ENCODE measurements at regions not wholly inside any gene's neighbourhood (a gene's known extent, or its start where the extent isn't known, plus 50 kb on each side); places are given as distances from the start of the nearest gene placed in this dataset.

DNA sequence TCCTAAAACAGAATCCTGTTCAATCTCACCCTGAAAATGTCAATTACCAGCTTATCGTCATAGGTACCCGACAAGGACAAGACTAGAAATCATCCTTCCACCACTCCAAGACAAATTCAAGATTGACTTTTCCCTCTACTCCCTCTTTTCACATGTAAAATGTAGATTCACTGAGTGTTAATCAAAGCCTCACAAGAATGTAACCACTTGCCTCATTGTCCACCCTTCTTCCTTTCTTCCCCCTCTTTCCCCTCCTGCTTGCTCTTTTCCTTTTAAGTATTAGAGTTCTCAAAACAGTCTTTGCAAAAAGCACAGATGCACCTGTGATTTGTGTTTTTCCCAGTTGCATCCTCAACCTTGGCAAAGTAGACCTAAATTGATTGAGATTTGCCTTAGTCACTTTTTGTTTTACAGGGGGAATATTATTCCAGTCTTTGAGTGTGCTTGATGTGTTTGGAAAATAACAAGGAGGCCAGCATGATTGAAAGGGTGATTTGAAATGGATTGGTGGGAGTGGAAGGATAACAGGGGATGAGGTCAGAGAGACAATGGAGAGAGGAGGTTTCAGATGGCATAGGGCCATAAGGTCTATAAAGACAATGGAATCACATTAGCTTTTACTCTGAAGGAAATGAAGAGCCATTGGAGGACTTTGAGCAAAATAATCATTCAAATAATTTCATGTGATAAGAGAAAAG lies 231.3 kb upstream of the TYRP1 start:
- no peak for DNase-seq

DNA sequence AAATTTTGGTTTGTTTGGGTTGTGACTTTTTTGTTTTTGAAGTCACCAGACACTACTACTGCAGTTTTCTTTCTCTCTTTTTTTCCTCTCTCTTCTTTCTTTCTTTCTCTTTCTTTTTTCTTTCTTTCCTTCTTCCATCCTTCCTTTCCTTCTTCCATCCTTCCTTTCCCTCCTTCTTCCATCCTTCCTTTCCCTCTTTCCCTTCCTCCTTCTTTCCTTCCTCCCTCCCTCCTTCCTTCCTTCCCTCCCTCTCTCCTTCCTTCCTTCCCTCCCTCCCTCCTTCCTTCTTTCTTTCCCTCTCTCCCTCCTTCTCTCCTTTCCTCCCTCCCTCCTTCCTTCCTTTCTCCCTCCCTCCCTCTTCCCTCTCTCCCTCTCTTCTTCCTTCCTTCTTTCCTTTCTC lies 230.3 kb upstream of the TYRP1 start:
- no peak for DNase-seq

DNA sequence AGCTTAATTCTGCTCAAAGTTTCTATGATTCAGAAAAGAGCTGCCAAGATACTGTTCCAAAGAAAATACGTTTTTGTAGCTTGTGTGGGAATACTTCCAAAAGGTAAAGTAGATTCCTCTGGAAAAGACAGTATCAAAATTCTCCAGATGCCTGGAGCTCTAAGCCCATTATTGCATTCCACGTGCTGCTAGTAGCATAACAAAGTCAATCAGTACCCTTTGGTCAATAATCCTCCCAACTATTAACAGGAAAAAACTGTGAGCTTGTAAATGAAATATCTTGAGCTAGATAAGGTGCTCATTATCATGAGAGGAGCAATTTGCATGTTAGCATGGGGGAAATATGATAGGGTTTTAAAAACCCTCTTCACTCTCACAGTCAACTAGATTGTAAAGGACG lies 229.5 kb upstream of the TYRP1 start:
- DNase-seq: no peak

DNA sequence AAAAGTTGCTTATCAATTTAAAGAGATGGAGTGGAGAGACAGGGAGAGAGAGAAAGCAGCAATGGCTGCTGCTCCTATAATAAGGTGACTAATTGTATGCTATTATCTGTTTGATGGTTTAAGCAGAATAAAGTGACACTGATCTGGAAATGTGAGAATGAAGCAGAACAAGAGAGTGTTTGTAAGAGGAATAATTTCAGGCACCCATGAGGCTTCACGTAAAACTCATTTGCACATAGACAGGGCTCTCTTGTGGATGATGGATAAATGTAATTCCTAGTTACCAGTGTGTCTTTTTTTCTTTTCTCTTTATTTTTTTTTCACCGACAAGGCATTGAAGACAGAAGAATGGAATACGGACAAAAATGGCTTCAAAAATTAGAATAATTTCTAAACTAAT lies 228.8 kb upstream of the TYRP1 start:
- DNase-seq: no peak

DNA sequence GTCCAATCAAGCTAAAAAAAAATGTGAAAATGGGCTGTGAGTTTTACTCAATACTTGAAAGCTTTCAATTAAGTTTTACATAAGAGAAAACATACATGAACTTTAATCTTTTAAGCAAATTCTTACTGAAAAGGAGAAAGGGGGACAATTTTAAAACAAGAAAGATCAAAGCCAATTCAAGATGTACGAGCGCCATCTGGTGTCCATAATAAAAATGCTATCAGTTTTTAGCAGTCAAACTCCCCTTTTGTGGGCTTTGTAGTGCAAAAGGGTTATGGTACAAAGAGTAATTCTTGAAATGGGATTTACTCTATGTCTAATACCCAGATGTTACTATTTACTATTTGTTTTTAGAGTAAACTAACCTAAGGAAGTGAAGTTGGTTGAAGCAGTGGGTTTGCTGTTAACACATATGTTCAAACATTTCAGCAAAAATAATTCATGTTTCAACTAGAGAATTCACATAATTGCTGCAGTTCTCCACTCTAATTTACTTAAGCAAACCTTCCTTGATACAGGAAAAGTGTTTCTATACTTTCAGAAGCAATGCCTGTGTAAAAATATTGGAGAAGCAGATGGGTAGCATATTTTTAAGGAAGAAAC lies 228.2 kb upstream of the TYRP1 start:
- no peak for DNase-seq

DNA sequence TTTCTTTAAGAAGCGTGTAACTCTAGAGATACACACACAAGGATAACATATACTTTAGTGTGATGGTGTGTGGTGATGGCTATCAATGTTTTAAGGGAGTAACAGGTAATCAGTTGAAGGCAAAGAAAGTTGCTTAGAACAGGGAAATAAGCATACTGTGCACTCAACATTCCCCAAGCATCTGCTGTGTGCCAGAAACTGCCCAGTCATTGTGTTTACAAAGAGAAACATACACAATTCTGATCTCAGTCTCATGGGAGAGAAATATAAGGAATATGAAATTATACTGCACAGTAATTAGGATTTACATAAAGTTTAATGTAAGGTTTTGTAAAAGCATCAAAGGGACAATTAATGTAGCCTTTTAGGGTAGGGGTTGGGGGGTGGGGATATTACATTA lies 224.1 kb upstream of the TYRP1 start:
- DNase-seq: no peak

GRCh38 chr9:12494411-12494810 lies 198.8 kb upstream of the TYRP1 start:
- DNase-seq: no peak

DNA sequence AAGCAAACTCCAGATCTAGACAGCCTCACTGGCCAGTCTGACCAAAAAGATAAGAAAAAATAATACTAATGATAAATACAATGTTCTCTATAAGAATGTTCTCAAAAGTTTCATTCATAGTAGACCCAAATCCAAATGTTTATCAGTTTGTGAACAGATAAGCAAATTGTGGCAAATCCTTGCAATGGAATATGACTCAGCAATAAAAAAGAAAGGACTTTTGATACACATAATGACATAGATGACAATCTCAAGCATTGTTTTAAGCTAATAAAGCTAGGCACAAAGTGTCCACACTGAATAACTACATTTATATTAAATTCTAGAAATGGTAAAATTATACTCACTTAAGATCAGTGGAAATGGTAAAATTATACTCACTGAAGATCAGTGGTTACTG lies 195.4 kb upstream of the TYRP1 start:
- DNase-seq: no peak

DNA sequence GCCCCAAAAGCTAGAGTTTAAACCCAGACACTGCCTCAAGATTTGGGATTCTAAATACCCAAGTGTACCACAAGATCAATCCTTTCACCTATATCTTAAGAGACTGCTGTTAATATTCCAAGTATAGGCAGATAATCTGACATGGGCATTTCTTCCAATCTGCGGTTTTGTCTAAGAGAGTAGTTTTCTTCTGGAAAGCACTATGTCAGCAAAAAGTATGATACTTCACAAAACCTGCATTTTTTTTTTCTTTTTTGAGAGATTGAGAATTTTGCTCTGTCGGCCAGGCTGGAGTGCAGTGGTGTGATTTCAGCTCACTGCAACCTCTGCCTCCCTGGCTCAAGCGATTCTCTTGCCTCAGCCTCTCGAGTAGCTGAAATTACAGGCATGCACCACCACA lies 190.7 kb upstream of the TYRP1 start:
- DNase-seq: no peak

DNA sequence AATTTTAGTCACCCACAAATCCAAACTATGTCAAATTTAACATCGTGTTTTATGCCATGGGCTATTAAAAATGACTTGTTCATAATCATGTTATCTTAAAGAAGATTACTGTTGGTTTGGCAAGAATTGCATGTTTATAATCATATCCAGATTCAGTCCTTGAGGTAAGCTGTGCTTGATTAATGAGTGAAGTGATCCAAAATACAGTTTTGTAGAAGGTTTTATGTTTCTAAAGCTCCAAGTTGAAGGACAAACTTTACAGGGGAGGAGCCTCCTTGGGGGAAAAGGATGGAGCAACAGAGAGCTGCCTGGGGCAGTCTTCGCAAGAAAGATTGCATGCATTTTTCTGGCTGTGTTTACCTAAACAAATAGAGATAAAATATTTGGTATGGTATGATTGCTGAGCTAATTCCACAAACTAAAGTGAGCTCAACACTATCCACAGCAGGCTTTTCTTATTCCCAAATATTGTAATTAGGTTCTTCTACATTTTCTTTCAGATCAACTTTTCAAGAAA lies 189.5 kb upstream of the TYRP1 start:
- DNase-seq: no peak

DNA sequence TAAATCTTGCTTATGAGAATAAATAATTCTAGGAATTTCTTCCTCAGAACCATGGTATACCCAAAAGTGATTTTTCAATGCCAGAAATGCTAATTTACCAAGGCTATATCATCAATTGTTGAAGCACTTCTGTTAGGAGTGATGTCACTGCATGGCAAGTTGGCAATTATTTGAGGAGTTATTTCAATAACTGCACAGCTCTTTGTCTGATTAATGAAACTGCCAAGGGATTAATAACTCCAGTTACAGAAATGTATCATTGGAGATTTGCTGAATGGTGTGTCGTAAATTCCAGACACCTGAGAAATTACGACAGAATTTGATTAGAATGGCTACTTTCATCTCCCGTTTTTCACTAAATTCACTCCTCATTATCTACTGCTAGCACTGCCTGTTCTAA lies 182.6 kb upstream of the TYRP1 start:
- no peak for DNase-seq

- DNase-seq: no peak
These were observed 181.5 kb upstream of the TYRP1 start for GRCh38 chr9:12511726-12512125.

DNA sequence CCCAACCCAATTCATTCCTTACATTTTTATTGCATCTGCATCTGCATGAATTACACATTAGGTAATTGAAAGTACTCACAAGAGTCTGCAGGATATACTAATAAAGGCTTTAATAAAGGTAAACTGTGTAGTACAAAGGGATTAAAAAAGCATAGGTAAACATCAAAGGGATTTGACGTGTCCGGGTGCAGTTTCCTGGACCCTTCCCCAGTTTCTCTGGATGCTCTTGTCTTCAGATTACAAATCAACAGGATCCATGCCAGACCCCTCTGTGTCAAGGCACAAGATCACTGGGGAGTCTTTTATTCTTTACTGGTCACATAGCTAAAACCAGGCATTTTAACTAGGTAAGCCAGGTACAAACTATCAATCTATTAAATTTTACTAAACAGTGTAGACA lies 177.2 kb upstream of the TYRP1 start:
- DNase-seq: no peak

GRCh38 chr9:12516573-12516972 lies 176.6 kb upstream of the TYRP1 start:
- DNase-seq: no peak

DNA sequence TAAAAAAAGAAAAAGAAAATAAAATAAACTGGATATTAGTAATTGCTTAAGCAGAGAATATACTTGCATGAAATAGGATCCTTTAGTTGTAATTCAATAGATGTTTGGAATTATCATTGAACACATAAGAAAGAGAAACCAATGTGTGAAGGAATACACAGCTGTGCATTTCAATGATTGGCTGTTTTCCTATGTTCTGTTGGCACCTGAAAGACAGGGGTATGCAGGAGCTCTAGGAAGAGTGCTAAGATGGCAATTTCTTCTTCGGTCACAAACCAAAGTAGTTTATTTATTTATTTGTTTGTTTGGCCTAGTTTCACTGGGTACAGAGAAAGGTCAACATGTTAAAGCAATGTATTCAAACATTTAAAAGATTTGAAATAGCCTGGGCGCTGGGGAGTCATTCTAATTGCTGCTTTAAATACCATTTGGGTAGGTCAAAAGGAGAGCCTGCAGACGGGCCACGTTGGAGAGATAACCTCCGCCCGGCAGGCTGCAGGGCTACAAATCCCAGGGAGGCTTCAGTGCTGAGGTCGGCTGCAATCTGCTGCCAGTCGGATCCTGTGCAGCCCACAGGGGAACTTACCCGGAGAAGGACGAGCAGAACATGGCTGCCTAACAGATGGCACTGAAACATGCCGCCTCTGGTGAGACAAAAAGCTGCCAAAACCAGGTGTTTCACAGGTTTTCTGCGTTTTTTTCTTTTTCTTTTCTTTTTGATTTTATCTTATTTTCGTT lies 154.2 kb upstream of the TYRP1 start:
- no peak for DNase-seq

DNA sequence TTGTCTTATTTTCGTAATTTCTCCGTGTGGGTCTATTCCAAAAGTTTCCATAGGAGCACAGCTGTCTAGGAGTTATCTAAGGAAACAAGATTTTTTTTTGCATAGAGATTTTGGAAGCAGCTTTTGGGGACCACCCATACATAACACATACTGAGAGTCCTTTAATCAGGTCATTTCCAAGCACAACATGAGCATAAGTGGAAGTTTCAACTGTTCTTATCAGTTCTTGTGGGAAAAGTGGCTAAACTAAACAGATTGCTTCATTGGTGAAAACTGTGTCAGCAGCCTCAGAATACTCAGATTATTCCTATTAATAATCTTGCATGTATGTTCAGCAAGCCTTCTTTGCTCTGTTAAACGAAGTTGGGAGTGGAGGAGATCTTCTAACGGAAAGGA lies 153.6 kb upstream of the TYRP1 start:
- no peak for DNase-seq

DNA sequence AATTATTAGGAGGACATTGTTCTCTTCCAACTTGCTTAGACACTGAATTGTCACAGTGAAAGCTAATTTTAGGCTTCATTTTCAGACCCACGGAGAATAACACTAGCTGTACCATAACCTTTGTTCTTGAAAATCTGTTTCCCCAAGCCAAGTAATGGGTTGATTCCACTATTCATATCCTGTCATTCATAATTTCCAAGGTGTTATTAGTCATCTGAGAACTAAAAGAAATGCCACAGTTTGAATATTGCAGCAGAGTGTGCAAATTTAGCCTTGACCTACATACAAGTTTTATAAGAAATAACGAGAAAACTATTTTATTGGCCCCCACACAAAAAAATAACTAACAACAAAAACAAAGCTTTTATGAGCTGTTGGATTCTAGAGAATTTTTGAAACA lies 148.5 kb upstream of the TYRP1 start:
- no peak for DNase-seq

DNA sequence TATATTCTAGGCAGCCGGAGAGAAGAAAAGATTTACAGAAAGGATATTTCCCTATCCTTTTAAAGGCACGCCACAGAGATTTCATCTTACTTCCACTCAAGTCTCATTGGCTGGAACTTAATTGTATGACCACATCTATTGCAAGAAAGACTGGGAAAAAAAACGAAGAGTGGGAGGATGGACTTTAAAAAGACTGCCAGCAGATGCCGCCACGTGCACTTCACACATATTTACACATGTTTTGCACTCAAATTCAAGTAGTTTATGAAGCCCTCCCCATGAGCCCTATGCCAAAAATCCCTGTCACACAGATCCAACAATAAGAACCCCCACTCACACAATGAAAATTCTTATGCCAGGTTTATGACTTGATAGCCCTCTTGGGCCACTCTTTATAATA lies 138.5 kb upstream of the TYRP1 start:
- DNase-seq: no peak

GRCh38 chr9:12566404-12567090 lies 126.6 kb upstream of the TYRP1 start:
- DNase-seq: no peak

DNA sequence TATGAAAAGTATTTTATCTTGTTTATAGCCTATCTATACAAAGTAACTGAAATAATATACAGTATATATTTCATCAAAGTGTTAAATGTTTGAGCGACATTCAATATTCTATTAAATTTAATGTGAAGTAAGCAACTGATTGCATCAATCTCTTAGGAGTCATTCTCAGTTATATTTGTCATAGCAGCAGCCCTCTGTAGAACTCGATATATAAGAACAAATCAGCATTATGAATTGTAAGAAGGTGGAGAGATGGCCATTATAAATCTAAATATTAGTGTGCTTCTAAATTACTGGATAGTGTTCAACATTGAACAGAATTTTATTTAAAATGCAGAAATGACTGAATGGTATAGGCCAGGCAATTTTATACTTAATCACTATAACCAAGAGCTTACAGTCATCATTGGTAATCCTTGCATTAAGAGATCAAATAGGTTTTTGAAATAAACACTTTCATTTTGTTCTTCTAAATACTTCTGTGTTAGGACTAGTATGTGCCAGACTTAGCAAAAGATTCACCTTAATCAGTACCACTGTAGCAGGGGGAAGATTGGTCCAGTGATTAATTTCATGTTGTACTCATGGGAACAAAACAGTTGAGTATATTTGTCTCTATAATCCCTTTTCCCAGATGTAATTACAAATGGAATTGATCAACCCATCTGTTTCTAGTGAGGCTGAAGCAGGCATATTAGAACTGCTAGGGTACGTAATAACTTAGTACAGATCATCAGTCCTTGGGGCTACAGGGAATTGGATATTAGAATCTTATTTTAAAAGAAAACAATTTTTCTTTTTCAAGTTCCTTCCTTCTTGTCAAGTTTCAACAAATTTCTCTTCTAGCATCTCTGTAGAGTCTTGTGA lies 108.3 kb upstream of the TYRP1 start:
- DNase-seq: no peak

GRCh38 chr9:12595400-12595799 lies 97.8 kb upstream of the TYRP1 start:
- DNase-seq: no peak

DNA sequence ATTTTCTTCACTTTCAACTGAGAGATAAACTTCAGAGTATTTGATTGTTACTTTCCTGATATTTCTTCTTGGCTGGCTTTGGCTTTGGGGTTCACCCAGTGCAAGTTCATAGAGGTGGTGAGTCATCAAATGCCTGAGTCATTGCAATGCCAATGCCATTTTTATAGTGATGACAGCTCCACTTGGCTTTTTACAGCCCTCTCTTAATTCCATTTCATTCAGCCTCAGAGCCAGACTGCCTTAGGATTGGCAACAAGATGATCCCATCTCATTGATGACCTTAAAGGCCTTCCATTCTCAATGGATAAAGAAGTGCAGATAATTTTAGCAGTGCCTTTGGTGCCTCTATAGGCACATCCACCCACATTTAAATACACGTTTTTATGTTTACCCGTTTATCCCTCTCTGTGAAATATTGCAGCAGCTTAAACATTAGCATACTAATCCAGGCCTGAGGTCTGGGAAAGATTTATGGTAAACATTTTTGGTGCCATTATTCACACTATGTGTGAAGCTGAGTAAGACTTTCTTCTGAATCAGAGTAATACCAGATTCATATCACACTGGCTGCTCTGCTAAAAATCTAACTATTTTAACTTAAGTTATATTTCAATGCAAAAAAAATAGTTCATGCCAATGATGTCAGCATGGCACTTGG lies 88.9 kb upstream of the TYRP1 start:
- DNase-seq: no peak

Measured in right forelimb (tissue), 1 donor.